ENCODE measurements at regions not wholly inside any gene's neighbourhood (a gene's known extent, or its start where the extent isn't known, plus 50 kb on each side); places are given as distances from the start of the nearest gene placed in this dataset.

DNA sequence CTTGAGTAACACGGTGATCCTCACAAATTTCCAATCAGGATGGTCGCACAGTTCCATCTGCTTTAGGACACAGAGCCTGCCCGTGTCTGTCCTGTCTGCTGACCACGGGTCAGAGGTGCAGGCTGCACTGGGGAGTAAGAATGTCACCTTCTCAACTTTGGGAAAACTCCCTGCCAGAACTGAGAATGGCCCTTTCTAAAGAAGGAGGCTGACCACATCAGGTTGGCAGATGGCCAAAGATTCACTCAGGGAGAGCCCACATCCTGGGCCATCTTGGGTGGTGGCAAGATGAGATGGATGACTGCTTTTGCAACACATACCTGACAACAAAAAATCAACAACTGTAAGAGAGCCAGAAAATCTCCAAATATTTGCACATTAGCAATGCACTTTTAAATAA lies 101.9 kb downstream of the IGLL1 start:
- no peak for TF ChIP-seq ZNF23 (tag by site-specific recombination; IDR thresholded peaks at IDR 0.05; ENCODE audit: borderline replicate concordance)
- TF ChIP-seq, protein P1, sequence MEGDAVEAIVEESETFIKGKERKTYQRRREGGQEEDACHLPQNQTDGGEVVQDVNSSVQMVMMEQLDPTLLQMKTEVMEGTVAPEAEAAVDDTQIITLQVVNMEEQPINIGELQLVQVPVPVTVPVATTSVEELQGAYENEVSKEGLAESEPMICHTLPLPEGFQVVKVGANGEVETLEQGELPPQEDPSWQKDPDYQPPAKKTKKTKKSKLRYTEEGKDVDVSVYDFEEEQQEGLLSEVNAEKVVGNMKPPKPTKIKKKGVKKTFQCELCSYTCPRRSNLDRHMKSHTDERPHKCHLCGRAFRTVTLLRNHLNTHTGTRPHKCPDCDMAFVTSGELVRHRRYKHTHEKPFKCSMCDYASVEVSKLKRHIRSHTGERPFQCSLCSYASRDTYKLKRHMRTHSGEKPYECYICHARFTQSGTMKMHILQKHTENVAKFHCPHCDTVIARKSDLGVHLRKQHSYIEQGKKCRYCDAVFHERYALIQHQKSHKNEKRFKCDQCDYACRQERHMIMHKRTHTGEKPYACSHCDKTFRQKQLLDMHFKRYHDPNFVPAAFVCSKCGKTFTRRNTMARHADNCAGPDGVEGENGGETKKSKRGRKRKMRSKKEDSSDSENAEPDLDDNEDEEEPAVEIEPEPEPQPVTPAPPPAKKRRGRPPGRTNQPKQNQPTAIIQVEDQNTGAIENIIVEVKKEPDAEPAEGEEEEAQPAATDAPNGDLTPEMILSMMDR (tag by site-specific recombination; IDR thresholded peaks at IDR 0.05): no peak
- no peak for TF ChIP-seq ZNF112 (tag by site-specific recombination; IDR thresholded peaks at IDR 0.05)
- TF ChIP-seq, protein P2, sequence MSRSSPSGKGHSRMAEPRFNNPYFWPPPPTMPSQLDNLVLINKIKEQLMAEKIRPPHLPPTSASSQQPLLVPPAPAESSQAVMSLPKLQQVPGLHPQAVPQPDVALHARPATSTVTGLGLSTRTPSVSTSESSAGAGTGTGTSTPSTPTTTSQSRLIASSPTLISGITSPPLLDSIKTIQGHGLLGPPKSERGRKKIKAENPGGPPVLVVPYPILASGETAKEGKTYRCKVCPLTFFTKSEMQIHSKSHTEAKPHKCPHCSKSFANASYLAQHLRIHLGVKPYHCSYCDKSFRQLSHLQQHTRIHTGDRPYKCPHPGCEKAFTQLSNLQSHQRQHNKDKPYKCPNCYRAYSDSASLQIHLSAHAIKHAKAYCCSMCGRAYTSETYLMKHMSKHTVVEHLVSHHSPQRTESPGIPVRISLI (tag by site-specific recombination; IDR thresholded peaks at IDR 0.05): no peak
- no peak for TF ChIP-seq ZNF302 (tag by site-specific recombination; IDR thresholded peaks at IDR 0.05; ENCODE audit: low read depth)
- TF ChIP-seq, protein P3, sequence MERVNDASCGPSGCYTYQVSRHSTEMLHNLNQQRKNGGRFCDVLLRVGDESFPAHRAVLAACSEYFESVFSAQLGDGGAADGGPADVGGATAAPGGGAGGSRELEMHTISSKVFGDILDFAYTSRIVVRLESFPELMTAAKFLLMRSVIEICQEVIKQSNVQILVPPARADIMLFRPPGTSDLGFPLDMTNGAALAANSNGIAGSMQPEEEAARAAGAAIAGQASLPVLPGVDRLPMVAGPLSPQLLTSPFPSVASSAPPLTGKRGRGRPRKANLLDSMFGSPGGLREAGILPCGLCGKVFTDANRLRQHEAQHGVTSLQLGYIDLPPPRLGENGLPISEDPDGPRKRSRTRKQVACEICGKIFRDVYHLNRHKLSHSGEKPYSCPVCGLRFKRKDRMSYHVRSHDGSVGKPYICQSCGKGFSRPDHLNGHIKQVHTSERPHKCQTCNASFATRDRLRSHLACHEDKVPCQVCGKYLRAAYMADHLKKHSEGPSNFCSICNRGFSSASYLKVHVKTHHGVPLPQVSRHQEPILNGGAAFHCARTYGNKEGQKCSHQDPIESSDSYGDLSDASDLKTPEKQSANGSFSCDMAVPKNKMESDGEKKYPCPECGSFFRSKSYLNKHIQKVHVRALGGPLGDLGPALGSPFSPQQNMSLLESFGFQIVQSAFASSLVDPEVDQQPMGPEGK (tag by site-specific recombination; IDR thresholded peaks at IDR 0.05): no peak
- TF ChIP-seq HOXA7 (CRISPR knock-in tag; IDR thresholded peaks at IDR 0.05; ENCODE audit: borderline replicate concordance): no peak

Measured in HEK293 (cell line).